GM21723 (cell line): ENCODE measurements at regions not wholly inside any gene's neighbourhood (a gene's known extent, or its start where the extent isn't known, plus 50 kb on each side); places are given as distances from the start of the nearest gene placed in this dataset.

Source experiments
- ATAC-seq: cut with Tn5 transposase; IDR thresholded peaks from one replicate; pipeline ENCODE4 v1.9.1; 2021; ENCODE audit warnings: mild to moderate bottlenecking, moderate library complexity; ENCODE audit not compliant: unreplicated experiment

- ATAC-seq = no peak
Measured at GRCh38 chr10:130230036-130230435, 93.8 kb downstream of the GLRX3 start.

- no peak for ATAC-seq
Measured at GRCh38 chr10:130230611-130231010, 94.4 kb downstream of the GLRX3 start.

GRCh38 chr10:130231251-130231741 is 95.1 kb downstream of the GLRX3 start:
- ATAC-seq = no peak

- no peak for ATAC-seq
Measured at GRCh38 chr10:130232166-130233034, 96.2 kb downstream of the GLRX3 start.

GRCh38 chr10:130233035-130233360 is 96.8 kb downstream of the GLRX3 start:
- no peak for ATAC-seq

GRCh38 chr10:130233426-130233825 is 97.2 kb downstream of the GLRX3 start:
- no peak for ATAC-seq

GRCh38 chr10:130234171-130234965 is 98.2 kb downstream of the GLRX3 start:
- no peak for ATAC-seq

- ATAC-seq = no peak
Measured at GRCh38 chr10:130236711-130237110, 100.5 kb downstream of the GLRX3 start.

- ATAC-seq = no peak
Measured at GRCh38 chr10:130240409-130240808, 104.2 kb downstream of the GLRX3 start.

GRCh38 chr10:130242513-130242912 is 106.3 kb downstream of the GLRX3 start:
- no peak for ATAC-seq

- no peak for ATAC-seq
Measured at GRCh38 chr10:130243015-130243414, 106.8 kb downstream of the GLRX3 start.

GRCh38 chr10:130244031-130244927 is 108.1 kb downstream of the GLRX3 start:
- no peak for ATAC-seq

- no peak for ATAC-seq
Measured at GRCh38 chr10:130244928-130245495, 108.8 kb downstream of the GLRX3 start.

GRCh38 chr10:130246113-130246512 is 109.9 kb downstream of the GLRX3 start:
- no peak for ATAC-seq

- no peak for ATAC-seq
Measured at GRCh38 chr10:130250127-130250526, 113.9 kb downstream of the GLRX3 start.

GRCh38 chr10:130251766-130252165 is 115.6 kb downstream of the GLRX3 start:
- no peak for ATAC-seq

GRCh38 chr10:130254243-130254642 is 118.1 kb downstream of the GLRX3 start:
- no peak for ATAC-seq

- no peak for ATAC-seq
Measured at GRCh38 chr10:130254662-130255061, 118.5 kb downstream of the GLRX3 start.

GRCh38 chr10:130255777-130256176 is 119.6 kb downstream of the GLRX3 start:
- ATAC-seq = no peak

- ATAC-seq = no peak
Measured at GRCh38 chr10:130257897-130258296, 121.7 kb downstream of the GLRX3 start.

- no peak for ATAC-seq
Measured at GRCh38 chr10:130259380-130259779, 123.2 kb downstream of the GLRX3 start.
